Osteoblast (primary cell): ENCODE measurements at regions not wholly inside any gene's neighbourhood (a gene's known extent, or its start where the extent isn't known, plus 50 kb on each side); places are given as distances from the start of the nearest gene placed in this dataset.

Experiments used
- DNase-seq: peaks from one replicate; pipeline ENCODE4 v3.0.0; 2011; ENCODE audit warnings: low spot score, mixed read lengths; ENCODE audit not compliant: insufficient read length; ENCODE audit errors: missing footprints
- H2AFZ ChIP-seq: 2 replicates; pipeline ENCODE4 v1.6.0; 2011; ENCODE audit warnings: mild to moderate bottlenecking, low read length
- H3K27ac ChIP-seq: 2 replicates; pipeline ENCODE4 v1.5.1; 2011; ENCODE audit warnings: mild to moderate bottlenecking, low read depth, low read length, moderate library complexity
- H3K27me3 ChIP-seq: 2 replicates; pipeline ENCODE4 v1.6.0; 2012; ENCODE audit warnings: mild to moderate bottlenecking, control low read depth, inconsistent platforms, low read length, moderate library complexity; ENCODE audit not compliant: insufficient read depth
- H3K36me3 ChIP-seq: 2 replicates; pipeline ENCODE4 v1.5.1; 2011; ENCODE audit warnings: mild to moderate bottlenecking, low read length, control low read depth, moderate library complexity; ENCODE audit not compliant: insufficient read depth
- H3K4me1 ChIP-seq: 2 replicates; pipeline ENCODE4 v1.5.1; 2011; ENCODE audit warnings: mild to moderate bottlenecking, low read length, control low read depth, moderate library complexity; ENCODE audit not compliant: insufficient read depth
- H3K4me2 ChIP-seq: 2 replicates; pipeline ENCODE4 v1.6.0; 2011; ENCODE audit warnings: mild to moderate bottlenecking, low read length; ENCODE audit not compliant: insufficient read depth
- H3K4me3 ChIP-seq: fragments of 200-600 bp; sonication (generic); 3 replicates; pipeline ENCODE4 v1.5.1; 2012; ENCODE audit warnings: mild to moderate bottlenecking, low read length, inconsistent platforms; ENCODE audit not compliant: insufficient read depth
- H3K79me2 ChIP-seq: 2 replicates; pipeline ENCODE4 v1.6.0; 2012; ENCODE audit warnings: mild to moderate bottlenecking, low read length, control low read depth, inconsistent platforms; ENCODE audit not compliant: insufficient read depth
- H3K9me3 ChIP-seq: 2 replicates; pipeline ENCODE4 v1.5.1; 2011; ENCODE audit warnings: low read depth, low read length, control low read depth
- H4K20me1 ChIP-seq: 2 replicates; pipeline ENCODE4 v1.6.0; 2012; ENCODE audit warnings: mild to moderate bottlenecking, low read length, control low read depth; ENCODE audit not compliant: insufficient read depth
- TF ChIP-seq, protein P1 (sequence below): IDR thresholded peaks from 2 replicates; pipeline ENCODE4 v1.5.1; 2011; ENCODE audit warnings: mild to moderate bottlenecking, low read depth, low read length, moderate library complexity; ENCODE audit errors: extremely low read depth

DNA sequence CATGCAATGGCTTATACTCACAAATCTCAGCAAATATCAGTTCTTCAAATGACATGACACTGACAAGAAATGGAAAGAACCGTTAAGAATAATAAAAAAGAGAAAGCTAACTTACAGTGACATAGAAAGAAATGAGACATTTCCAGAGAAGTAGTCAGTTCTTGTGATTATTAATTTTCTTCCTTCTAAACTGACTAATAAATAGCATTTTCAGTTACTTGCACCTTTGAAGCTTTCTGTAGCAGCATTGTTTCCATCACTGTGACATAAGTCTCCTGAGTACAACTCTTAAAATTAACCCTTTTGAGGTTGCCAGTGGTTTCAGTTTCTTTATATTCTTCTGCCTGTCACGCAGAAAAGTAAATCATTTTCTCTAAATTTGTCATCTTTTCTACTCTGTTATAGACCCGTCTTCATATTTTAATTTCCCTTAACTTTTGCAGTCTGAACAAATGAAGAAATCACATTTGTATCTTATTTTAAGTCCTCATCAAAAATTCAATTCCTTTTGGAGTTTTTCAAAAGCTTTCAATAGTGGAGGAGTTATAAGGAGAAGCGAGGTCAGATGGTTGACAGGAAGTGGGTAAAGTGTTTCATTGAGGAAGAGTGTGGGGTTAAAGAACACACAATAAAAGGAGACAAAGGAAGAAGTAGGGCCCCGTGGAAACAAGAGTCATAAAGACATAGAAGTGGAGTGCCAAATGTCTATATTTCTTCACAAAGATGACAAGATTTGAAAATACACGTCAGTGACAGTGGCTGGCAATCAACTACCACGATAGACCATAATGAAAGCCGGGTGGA is 57.9 kb upstream of the S1PR1 start:
- no peaks in the 10 kb centered on the region for H3K36me3 ChIP-seq
- H3K9me3 ChIP-seq, result no peaks in the 10 kb centered on the region
- H3K27ac ChIP-seq, result no peak overlapping the region
- no peak for DNase-seq
- H3K27me3 ChIP-seq, result no peaks in the 10 kb centered on the region
- H4K20me1 ChIP-seq, result no peaks in the 10 kb centered on the region
- H3K79me2 ChIP-seq, result no peaks in the 10 kb centered on the region
- TF ChIP-seq, protein P1, sequence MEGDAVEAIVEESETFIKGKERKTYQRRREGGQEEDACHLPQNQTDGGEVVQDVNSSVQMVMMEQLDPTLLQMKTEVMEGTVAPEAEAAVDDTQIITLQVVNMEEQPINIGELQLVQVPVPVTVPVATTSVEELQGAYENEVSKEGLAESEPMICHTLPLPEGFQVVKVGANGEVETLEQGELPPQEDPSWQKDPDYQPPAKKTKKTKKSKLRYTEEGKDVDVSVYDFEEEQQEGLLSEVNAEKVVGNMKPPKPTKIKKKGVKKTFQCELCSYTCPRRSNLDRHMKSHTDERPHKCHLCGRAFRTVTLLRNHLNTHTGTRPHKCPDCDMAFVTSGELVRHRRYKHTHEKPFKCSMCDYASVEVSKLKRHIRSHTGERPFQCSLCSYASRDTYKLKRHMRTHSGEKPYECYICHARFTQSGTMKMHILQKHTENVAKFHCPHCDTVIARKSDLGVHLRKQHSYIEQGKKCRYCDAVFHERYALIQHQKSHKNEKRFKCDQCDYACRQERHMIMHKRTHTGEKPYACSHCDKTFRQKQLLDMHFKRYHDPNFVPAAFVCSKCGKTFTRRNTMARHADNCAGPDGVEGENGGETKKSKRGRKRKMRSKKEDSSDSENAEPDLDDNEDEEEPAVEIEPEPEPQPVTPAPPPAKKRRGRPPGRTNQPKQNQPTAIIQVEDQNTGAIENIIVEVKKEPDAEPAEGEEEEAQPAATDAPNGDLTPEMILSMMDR, result no peak
- peak overlapping the region; percentile 21 for H2AFZ ChIP-seq
- H3K4me3 ChIP-seq, result no peak overlapping the region
- H3K4me1 ChIP-seq, result peaks cover 25% of the 10 kb centered on the region
- peak overlapping the region; percentile 3 for H3K4me2 ChIP-seq

GRCh38 chr1:101178341-101178687 is 58.5 kb upstream of the S1PR1 start:
- Histone ChIP-seq H3K4me2 (no peak overlapping the region), H3K27me3 (no peaks in the 10 kb centered on the region), H4K20me1 (no peaks in the 10 kb centered on the region), H3K4me3 (no peak overlapping the region), H3K36me3 (no peaks in the 10 kb centered on the region), H3K79me2 (no peaks in the 10 kb centered on the region), H2AFZ (no peak overlapping the region), H3K9me3 (no peaks in the 10 kb centered on the region), H3K27ac (no peak overlapping the region), H3K4me1 (peaks cover 29% of the 10 kb centered on the region)
- TF ChIP-seq, protein P1, result no peak
- DNase-seq, result no peak

GRCh38 chr1:101175886-101176285 is 60.9 kb upstream of the S1PR1 start:
- Histone ChIP-seq H3K36me3 (no peaks in the 10 kb centered on the region), H2AFZ (no peak overlapping the region), H3K4me2 (no peak overlapping the region)

DNA sequence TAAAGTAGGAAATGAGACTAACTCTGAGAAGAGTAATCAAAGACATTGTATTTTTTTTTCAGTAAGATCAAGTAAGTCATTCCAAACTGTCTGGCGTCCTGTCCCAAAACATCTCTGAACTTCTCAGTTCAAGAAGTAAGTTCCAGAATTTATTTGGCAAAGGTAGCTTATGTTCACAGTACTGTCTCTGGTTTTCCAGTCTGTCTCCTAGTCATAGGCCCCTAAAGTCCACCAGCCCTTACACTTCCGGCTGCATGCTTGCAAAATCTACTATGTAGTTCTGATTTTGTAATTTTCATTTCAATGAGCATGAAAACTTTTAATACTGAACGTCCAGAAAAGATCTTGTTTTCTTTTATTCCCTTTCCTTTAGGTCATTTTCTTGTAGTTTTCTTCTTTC is 61.4 kb upstream of the S1PR1 start:
- H3K4me3 ChIP-seq, result no peak overlapping the region
- no peaks in the 10 kb centered on the region for H4K20me1 ChIP-seq
- DNase-seq, result no peak
- no peaks in the 10 kb centered on the region for H3K79me2 ChIP-seq
- H3K4me2 ChIP-seq, result peak overlapping the region; percentile 72
- TF ChIP-seq, protein P1, result no peak
- peaks cover 29% of the 10 kb centered on the region for H3K4me1 ChIP-seq
- H3K27me3 ChIP-seq, result no peaks in the 10 kb centered on the region
- no peak overlapping the region for H2AFZ ChIP-seq
- H3K27ac ChIP-seq, result peak overlapping the region; percentile 83
- no peaks in the 10 kb centered on the region for H3K9me3 ChIP-seq
- H3K36me3 ChIP-seq, result no peaks in the 10 kb centered on the region

More at GRCh38 chr1:101175886-101176285, 60.9 kb upstream of the S1PR1 start:
- H3K27me3 ChIP-seq, result no peaks in the 10 kb centered on the region
- no peaks in the 10 kb centered on the region for H3K9me3 ChIP-seq
- peaks cover 29% of the 10 kb centered on the region for H3K4me1 ChIP-seq
- no peak for DNase-seq
- peak overlapping the region; percentile 83 for H3K27ac ChIP-seq
- H4K20me1 ChIP-seq, result no peaks in the 10 kb centered on the region
- TF ChIP-seq, protein P1, result no peak
- H3K4me3 ChIP-seq, result no peak overlapping the region
- H3K79me2 ChIP-seq, result no peaks in the 10 kb centered on the region
